ENCODE measurements at regions not wholly inside any gene's neighbourhood (a gene's known extent, or its start where the extent isn't known, plus 50 kb on each side); places are given as distances from the start of the nearest gene placed in this dataset.
A peak's percentile ranks its signal among the peaks of the same experiment; 100 is the strongest.

- no peak for DNase-seq
Observed at GRCh38 chr3:153078826-153079225, 83.2 kb upstream of the RAP2B start.

- no peak for DNase-seq
Observed at GRCh38 chr3:153079386-153079785, 82.6 kb upstream of the RAP2B start.

DNA sequence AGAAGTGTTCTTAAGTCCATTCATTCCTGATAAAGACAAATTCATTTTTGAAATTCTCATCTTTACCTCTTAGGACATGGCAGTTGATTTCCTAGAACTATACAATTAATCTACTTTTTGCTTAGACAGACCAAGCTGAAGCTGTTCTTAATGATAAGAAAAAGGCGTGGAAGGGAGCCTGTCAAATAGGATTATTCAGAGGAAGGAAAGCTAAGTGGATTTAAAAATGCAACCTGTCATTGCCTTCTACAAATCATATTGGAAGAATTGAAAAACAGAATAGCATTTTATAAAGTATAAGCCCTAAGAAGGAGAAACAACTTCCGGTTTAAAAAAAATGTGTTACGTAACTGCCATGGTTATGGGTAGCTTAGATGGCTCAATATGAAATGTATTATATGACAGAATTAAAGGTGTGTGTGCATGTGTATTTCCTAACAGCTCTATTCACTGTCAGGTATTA lies 81.2 kb upstream of the RAP2B start:
- DNase-seq, result no peak

- no peak for DNase-seq
Observed at GRCh38 chr3:153084431-153084830, 77.6 kb upstream of the RAP2B start.

- DNase-seq, result no peak
Observed at GRCh38 chr3:153087595-153088566, 74.1 kb upstream of the RAP2B start.

- DNase-seq, result no peak
Observed at GRCh38 chr3:153089620-153090019, 72.4 kb upstream of the RAP2B start.

- peak in 2 of 3 experiments; percentile 59 to 89 for DNase-seq
Observed at GRCh38 chr3:153090973-153091372, 71.1 kb upstream of the RAP2B start.

- DNase-seq, result no peak
Observed at GRCh38 chr3:153093629-153094028, 68.4 kb upstream of the RAP2B start.

GRCh38 chr3:153094386-153094785 lies 67.6 kb upstream of the RAP2B start:
- DNase-seq, result no peak

GRCh38 chr3:153095441-153095840 lies 66.6 kb upstream of the RAP2B start:
- no peak for DNase-seq

GRCh38 chr3:153096731-153097131 lies 65.3 kb upstream of the RAP2B start:
- no peak for DNase-seq

GRCh38 chr3:153097213-153097612 lies 64.8 kb upstream of the RAP2B start:
- DNase-seq, result no peak

- no peak for DNase-seq
Observed at GRCh38 chr3:153099131-153099530, 62.9 kb upstream of the RAP2B start.

DNA sequence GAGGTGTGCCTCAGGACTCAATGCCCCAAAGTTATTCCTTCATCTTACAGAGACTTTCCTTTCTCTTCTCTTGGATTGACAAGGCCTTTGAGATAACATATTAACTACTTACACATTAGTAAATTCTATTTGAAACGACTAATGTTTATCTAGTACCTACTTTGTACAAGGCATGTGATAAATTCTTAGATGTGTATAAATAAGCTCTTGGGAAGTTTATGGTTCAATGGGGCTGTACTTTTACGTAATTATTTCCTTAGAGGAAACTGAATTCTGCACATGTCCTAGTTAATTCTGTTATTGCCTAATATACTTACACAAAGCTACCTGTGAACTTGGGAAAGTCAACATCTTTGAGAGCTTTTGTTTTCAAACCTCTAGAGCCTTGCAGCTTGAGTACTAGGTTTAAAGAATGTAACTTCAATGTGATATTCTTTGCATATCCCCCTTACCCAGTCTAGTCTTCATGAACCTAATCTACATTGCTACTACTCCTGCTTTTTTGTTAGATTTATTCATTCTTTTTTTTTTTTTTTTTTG lies 58.5 kb upstream of the RAP2B start:
- no peak for DNase-seq

DNA sequence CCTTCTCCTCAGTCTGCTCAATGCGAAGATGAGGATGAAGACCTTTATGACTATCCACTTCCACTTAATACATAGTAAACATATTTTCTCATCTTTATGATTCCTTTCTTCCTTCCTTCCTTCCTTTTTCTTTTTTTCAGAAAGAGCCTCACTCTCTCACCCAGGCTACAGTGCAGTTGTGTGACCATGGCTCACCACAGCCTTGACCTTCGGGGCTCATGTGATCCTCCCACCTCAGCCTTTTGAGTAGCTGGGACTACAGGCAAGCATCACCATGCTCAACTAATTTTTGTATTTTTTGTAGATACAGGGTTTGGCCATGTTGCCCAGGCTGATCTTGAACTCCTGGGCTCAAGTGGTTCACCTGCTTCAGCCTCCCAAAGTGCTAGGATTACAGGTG lies 52.0 kb upstream of the RAP2B start:
- no peak for DNase-seq

DNA sequence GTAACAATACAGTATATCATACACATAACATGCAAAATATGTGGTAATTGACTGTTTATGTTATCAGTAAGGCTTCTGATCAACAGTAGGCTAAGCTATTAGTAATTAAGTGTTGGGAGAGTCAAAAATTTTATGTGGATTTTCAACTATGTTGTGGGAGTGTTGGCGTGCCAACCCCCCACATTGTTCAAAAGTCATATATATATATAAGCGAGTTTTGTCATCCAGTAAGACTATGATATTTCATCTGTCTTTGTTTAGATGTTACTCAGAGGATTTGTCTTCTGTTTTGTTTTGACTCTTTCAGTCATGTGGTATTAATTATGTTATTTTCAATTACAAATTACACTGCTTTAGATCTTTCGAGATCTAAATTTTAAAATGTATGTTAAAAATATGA lies 51.0 kb upstream of the RAP2B start:
- DNase-seq, result no peak

Data from NCI-H1417 (cell line).